ENCODE measurements at regions not wholly inside any gene's neighbourhood (a gene's known extent, or its start where the extent isn't known, plus 50 kb on each side); places are given as distances from the start of the nearest gene placed in this dataset.

DNA sequence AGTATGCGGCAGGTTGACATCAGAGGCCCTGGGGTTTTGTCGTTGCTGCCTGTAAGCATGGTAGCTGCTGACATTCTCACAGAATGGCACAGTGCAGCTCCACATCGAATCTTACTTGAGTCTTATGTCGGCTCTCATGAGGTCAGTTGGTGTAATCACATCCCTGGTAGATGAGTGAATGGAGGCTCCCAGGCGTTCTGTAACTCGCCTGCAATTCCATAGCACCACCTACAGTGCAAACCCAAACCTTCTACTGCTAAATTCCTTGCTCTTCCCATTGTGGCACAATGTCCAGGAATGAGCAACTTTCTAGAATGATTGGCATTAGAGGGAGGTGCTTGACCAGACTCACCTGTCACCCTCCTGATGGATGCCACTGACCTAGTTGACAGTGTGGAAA is 578.4 kb downstream of the CCDC171 start:
- DNase-seq (ENCODE audit: low read depth, low spot score) = no peak

- no peak for DNase-seq (ENCODE audit: low read depth, low spot score)
These were observed 579.7 kb downstream of the CCDC171 start for GRCh38 chr9:16132513-16132912.

DNA sequence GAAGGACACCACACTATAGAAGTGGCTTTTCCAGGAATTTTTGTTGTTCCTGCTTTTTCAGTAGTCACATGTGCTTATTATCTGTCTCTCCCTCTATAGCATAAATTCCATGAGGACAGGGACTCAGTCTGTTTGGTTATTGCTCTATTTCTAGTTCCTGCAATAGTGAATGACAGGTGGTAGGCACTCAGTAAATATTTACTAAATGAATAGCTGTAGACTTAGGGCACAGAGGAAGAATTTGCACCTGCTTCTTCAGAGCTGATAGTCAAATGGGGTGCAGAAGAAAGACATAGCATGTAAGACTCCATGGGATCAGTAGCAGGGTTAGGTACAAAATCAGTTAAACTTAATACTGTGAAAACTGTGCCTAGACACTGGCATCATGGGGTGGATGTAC is 580.2 kb downstream of the CCDC171 start:
- no peak for DNase-seq (ENCODE audit: low read depth, low spot score)

DNA sequence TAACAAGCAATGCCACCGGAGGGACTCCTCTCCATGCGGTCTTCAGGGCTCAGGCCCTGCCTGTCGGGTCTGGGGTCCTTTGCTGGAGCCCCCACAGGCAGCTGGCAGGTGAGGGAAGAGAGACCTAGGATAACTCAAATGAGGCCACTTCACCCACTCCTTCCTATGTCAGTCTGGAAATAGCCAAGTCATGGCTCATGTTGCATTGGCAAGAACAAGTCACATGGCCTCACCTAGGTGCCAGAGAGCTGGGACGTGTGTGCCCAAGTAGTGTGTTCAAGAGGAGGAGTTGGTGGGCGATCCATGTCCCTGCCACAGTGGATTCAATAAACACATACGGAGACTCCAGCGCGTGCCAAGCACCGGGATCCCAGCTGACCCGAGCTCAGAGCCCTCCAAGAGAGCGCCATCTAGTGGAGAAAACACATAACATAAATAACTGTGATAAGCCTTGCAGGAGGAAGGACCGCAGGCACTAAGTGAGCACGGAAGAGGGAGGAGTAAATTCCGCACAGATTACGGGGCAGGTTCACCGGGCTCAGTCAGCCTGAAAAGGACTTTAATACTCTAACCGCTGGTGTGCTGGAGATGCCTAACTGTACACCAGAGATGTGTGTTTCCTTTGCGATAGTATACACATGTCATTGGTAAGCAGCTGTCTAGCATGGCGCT is 580.8 kb downstream of the CCDC171 start:
- DNase-seq (ENCODE audit: low read depth, low spot score) = no peak

DNA sequence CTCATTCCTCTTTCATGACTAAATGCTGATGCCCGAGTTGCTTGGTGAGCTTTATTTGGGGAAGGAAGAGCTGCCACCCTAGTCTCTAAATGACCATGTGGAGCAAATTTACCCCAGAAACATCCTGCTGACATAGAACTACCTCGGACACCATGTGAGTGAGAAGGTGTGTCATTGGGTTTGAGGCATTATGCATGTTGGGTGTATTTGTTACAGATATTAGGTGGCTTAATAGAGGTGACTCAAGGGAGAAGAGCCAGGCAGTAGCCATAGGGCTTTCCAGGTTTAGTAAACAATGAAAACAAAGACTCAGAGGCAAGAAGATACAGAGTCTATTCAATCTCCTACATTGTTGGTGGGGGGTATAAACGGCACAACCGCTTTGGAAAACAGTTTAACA is 581.5 kb downstream of the CCDC171 start:
- no peak for DNase-seq (ENCODE audit: low read depth, low spot score)

DNA sequence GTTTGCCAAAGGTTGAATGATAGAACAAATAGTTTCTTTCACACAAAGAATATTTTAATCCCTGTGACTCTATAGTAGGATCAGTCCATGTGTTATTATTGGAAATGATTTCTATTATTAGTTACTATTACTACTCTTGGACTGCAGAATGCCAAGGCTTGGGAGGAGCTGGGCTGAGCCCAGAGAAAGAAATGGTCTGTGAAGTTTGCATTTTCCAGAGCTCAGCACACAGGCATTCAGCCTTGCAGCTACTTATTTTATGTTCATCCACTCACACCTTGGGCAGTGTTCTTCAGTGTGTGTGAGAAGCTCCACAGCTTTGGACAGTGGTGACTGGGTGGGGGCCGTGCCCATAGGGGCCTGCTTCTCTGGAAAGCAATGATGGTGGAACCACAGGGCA is 583.1 kb downstream of the CCDC171 start:
- DNase-seq (ENCODE audit: low read depth, low spot score) = no peak

GRCh38 chr9:16136451-16136850 is 583.6 kb downstream of the CCDC171 start:
- no peak for DNase-seq (ENCODE audit: low read depth, low spot score)

GRCh38 chr9:16136961-16137360 is 584.1 kb downstream of the CCDC171 start:
- DNase-seq (ENCODE audit: low read depth, low spot score) = peak; percentile 95

DNA sequence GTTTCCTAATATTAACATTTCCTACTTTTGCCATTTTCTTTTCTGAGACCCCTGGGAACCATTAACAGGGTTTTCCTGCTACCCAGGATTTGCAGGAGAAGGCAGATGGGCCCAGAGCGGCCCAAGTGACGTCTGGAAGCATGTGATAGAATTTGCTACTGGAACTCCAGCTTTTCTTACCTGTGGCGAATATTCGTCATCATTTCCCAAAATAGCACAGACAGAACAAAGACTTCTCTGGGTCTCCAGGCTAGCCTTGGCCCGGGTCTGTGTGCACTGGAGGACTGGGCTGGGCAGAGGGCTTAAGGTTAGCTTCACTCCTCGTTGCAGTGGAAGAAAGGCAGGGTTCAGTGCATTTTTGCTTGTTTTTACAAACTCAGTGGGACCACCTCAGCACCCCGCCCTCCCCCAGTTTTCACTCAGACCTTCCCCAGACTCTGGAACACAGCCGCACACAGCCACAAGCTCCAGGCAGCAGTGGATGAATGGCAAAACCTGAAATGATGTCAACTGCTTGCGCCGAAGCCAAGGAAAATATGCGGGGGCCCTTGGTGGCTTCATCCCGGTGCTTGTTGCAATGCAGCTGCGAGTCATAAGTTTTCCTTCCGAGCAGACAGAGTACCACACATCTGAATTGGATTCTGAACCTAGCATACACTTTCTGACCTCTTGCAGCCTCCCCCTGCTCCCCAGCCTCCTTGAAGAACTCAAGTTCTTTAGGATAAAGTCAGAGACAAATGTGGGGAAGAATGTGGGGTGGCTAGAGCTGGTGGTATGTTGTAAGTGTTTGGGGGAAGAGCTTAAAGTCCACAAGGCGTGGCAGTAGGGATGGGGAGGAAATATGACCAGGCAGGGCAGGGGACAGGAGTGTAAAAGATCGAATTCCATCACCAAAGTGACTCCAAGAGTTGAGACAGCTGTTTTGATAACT is 586.0 kb downstream of the CCDC171 start:
- peak; percentile 76 for DNase-seq (ENCODE audit: low read depth, low spot score)

DNA sequence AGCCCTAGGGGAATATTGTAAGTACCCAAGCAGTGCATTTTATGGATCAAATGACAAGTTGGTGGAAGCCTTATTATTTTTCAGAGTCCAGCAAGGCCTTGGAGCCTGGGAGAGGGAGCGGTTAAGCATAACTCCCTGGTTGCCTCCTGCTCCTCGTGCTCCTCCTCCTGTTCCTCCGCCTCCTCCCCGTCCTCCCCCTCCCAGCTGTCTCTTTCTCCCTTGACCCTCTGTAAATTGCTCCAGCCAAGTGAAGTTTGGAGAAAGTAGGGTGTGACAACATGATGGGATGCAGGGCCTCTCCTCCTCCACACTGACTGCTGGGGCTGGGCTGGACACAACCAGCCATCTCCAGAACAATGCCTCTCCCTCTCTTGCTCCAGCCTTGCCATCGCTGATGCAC is 586.9 kb downstream of the CCDC171 start:
- no peak for DNase-seq (ENCODE audit: low read depth, low spot score)

DNA sequence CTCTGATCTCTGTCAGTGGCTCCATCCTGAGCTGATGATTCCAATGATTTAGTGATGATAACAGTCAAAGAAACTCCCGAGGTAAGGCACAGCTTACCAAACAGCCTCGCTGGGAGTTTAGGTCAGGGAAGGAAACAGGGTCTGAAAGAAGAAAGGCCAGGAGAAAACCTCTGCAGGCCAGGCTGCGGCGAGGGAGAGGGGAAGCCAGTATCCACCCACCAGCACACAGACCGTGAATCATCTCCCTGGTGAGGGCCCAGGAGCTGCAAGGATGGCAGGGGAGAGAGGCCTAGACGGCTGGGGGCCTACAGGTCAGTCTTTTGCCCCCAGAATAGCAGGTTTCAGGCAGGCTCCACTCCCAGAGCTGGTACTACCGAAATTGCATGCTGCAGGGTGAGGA is 590.5 kb downstream of the CCDC171 start:
- no peak for DNase-seq (ENCODE audit: low read depth, low spot score)

DNA sequence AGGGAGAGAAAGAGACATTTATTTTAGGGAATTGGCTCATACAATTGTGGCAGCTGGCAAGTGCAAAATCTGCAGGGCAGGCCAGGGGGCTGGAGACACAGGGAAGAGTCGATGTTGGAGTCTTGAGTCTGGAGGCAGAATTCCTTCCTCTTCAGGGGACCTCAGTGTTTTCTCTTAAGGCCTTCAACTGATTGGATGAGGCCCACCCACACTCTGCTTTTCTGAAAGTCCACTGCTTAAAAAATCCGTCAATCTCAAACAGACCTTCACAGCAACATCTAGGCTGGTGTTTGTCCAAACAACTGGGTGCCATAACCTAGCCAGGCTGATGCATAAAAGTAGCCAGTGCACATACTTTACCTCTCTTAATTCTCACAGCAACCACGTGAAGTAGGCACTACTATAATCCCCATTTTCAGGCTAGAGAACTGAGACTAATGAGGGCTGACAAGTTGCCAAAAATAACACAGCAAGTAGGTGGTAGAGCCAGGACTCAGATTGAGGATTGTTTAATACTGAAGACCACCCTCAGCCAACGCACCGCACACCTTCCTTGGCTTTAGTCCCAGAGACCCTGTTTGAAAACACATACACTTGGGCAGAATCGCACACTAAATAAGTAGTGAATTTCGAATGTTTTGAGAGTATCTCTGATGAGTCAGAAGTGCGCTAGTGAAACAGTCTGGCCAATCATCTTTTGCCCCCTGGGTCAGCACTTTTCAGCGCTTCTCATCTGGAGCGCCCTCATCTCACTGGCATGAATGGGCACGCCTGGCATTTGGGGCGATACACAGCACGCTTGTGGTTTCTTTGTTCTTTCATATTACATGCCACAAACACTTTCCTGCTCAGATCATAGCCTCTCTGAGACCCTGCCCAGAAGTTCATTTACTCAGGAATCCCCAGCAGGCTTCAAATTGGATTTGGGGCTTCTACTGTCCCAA is 591.4 kb downstream of the CCDC171 start:
- no peak for DNase-seq (ENCODE audit: low read depth, low spot score)

GRCh38 chr9:16145196-16145950 is 592.5 kb downstream of the CCDC171 start:
- DNase-seq (ENCODE audit: low read depth, low spot score) = no peak

GRCh38 chr9:16147726-16148125 is 594.9 kb downstream of the CCDC171 start:
- DNase-seq (ENCODE audit: low read depth, low spot score) = no peak

- no peak for DNase-seq (ENCODE audit: low read depth, low spot score)
These were observed 597.7 kb downstream of the CCDC171 start for GRCh38 chr9:16150501-16150900.

GRCh38 chr9:16150938-16151650 is 598.3 kb downstream of the CCDC171 start:
- no peak for DNase-seq (ENCODE audit: low read depth, low spot score)

- DNase-seq (ENCODE audit: low read depth, low spot score) = no peak
These were observed 599.6 kb downstream of the CCDC171 start for GRCh38 chr9:16152276-16153101.

DNA sequence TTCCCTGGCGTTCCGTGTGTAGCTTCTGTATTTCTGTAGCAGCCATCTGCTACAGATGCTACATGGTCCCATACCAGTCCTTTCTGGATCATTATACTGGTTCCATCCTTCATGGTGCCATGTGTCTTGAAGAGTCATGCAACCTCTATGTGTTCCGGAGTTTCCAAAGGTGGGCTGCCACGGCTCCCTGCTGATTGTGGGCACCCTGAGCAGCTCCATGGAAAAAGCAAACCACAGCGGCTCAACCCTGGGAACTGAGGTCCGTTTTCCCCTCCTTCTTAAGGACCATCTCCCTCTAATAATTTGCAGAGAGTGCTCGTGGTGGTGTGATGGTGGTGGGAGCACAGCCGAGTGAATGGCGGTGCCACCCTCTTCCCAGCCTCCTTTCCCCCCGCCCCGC is 600.4 kb downstream of the CCDC171 start:
- DNase-seq (ENCODE audit: low read depth, low spot score) = no peak

DNA sequence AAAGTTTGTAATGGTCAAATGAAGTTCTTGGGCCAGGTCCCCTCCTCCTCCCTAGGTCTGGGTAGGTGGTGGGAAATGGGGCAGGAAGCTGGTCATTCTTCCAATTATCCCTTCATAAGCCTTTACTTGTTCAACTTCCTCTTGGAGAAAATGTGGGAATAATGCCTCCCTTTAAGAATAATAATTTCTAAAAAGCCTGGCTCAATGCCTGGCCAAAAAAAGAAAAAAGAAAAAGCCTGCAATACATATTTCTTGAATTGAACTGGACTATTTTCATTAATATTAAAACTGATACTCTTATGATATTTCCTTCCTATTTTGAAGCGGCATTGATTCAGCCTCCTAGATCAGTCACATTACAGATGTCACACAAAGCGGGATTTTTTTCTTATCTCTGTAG is 600.9 kb downstream of the CCDC171 start:
- no peak for DNase-seq (ENCODE audit: low read depth, low spot score)

Measured in brain pericyte (primary cell).